ENCODE measurements at regions not wholly inside any gene's neighbourhood (a gene's known extent, or its start where the extent isn't known, plus 50 kb on each side); places are given as distances from the start of the nearest gene placed in this dataset.

DNA sequence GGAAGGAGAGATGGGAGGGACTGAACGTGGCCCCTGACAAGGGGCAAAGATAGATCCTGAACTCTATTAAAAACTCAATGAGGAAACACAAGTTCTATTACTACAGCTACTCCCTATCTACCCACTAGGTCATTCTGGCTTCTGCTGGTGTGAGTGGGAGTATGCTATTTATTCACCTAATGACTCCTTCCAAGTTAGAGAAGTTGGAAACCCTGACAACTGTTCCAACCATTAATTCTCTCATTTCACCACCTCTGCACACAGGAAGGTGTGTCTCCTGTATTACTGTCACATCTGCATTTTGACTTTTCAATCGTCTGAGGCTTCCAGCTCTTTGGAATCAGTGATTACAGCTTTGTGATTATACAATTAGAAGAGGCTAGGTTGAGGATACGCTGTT lies 169.4 kb upstream of the ADO start:
- TF ChIP-seq BCL11B (tag by site-specific recombination; IDR thresholded peaks at IDR 0.05; ENCODE audit: low read depth) (no peak), CTCF (tag by site-specific recombination; IDR thresholded peaks at IDR 0.05) (no peak), SCRT1 (tag by site-specific recombination; IDR thresholded peaks at IDR 0.05; ENCODE audit: borderline replicate concordance) (no peak), ZNF510 (tag by site-specific recombination; IDR thresholded peaks at IDR 0.05; ENCODE audit: insufficient replicate concordance) (no peak), ZNF707 (tag by site-specific recombination; IDR thresholded peaks at IDR 0.05) (no peak)
